Activated CD8-positive, alpha-beta T cell treated with anti-CD3 and anti-CD28 coated beads, Interleukin-2, amount 10 ng/mL, durations not matched to agents 7 days and 5 days (primary cell): ENCODE measurements at regions not wholly inside any gene's neighbourhood (a gene's known extent, or its start where the extent isn't known, plus 50 kb on each side); places are given as distances from the start of the nearest gene placed in this dataset.

Source experiments
- ATAC-seq: fragments of 150-1000 bp; cut with Tn5 transposase; one replicate; pipeline ENCODE4 v1.10.0; 2021; ENCODE audit warnings: moderate library complexity
- CTCF ChIA-PET: fragments of 350-600 bp; sonication (Branson Sonifier 250); formaldehyde crosslinking; loops from one replicate; lab custom pipeline; 2021; ENCODE audit warnings: antibody characterized with exemption; lab: Charles Lee
- POLR2A ChIA-PET: fragments of 350-600 bp; sonication (Branson Sonifier 250); formaldehyde crosslinking; loops from one replicate; lab custom pipeline; 2021; ENCODE audit warnings: antibody characterized with exemption; lab: Charles Lee
- DNase-seq: peaks from one replicate; pipeline ENCODE4 v3.0.0-alpha.2; 2020
- H3K27ac Mint-ChIP-seq: one replicate; pipeline ENCODE4 v1.8.0; 2021; ENCODE audit warnings: mild to moderate bottlenecking, mixed read lengths
- H3K27me3 Mint-ChIP-seq: one replicate; pipeline ENCODE4 v1.8.0; 2021; ENCODE audit warnings: low read depth, mixed read lengths
- H3K36me3 Mint-ChIP-seq: one replicate; pipeline ENCODE4 v1.8.0; 2021; ENCODE audit warnings: low read depth, mixed read lengths
- H3K4me1 Mint-ChIP-seq: one replicate; pipeline ENCODE4 v1.8.0; 2021; ENCODE audit warnings: low read depth, mixed read lengths
- H3K4me3 Mint-ChIP-seq: one replicate; pipeline ENCODE4 v1.8.0; 2021; ENCODE audit warnings: mild to moderate bottlenecking, mixed read lengths
- H3K9me3 Mint-ChIP-seq: one replicate; pipeline ENCODE4 v1.8.0; 2022; ENCODE audit warnings: mixed read lengths; ENCODE audit not compliant: insufficient read depth

GRCh38 chr16:52629296-52629695 is 82.4 kb upstream of the TOX3 start:
- DNase-seq (no peak), ATAC-seq (no peak)
- no peaks in the 10 kb centered on the region for H3K9me3 Mint-ChIP-seq
- ChIA-PET CTCF (no interaction called here), POLR2A (no interaction called here)
- no peak overlapping the region for H3K27ac Mint-ChIP-seq
- H3K4me1 Mint-ChIP-seq = no peaks in the 10 kb centered on the region
- H3K36me3 Mint-ChIP-seq = no peaks in the 10 kb centered on the region
- H3K4me3 Mint-ChIP-seq = no peak overlapping the region
- H3K27me3 Mint-ChIP-seq = no peaks in the 10 kb centered on the region

- H3K4me1 Mint-ChIP-seq = no peaks in the 10 kb centered on the region
- no peak overlapping the region for H3K4me3 Mint-ChIP-seq
- DNase-seq (no peak), ATAC-seq (no peak)
- CTCF ChIA-PET = no interaction called here
- H3K27me3 Mint-ChIP-seq = no peaks in the 10 kb centered on the region
- no peak overlapping the region for H3K27ac Mint-ChIP-seq
- H3K36me3 Mint-ChIP-seq = no peaks in the 10 kb centered on the region
- POLR2A ChIA-PET = no interaction called here
- no peaks in the 10 kb centered on the region for H3K9me3 Mint-ChIP-seq
Measured at GRCh38 chr16:52624891-52625290, 77.9 kb upstream of the TOX3 start.

GRCh38 chr16:52621651-52622050 is 74.7 kb upstream of the TOX3 start:
- H3K4me1 Mint-ChIP-seq = no peaks in the 10 kb centered on the region
- no peaks in the 10 kb centered on the region for H3K36me3 Mint-ChIP-seq
- no peaks in the 10 kb centered on the region for H3K9me3 Mint-ChIP-seq
- H3K4me3 Mint-ChIP-seq = no peak overlapping the region
- ChIA-PET CTCF (no interaction called here), POLR2A (no interaction called here)
- H3K27ac Mint-ChIP-seq = no peak overlapping the region
- H3K27me3 Mint-ChIP-seq = no peaks in the 10 kb centered on the region
- ATAC-seq (no peak), DNase-seq (no peak)

GRCh38 chr16:52618753-52619497 is 72.0 kb upstream of the TOX3 start:
- H3K4me3 Mint-ChIP-seq = no peak overlapping the region
- no peak overlapping the region for H3K27ac Mint-ChIP-seq
- no peaks in the 10 kb centered on the region for H3K4me1 Mint-ChIP-seq
- no peaks in the 10 kb centered on the region for H3K36me3 Mint-ChIP-seq
- no peaks in the 10 kb centered on the region for H3K27me3 Mint-ChIP-seq
- POLR2A ChIA-PET = no interaction called here
- no peaks in the 10 kb centered on the region for H3K9me3 Mint-ChIP-seq
- CTCF ChIA-PET = no interaction called here
- no peak for ATAC-seq
- no peak for DNase-seq

DNA sequence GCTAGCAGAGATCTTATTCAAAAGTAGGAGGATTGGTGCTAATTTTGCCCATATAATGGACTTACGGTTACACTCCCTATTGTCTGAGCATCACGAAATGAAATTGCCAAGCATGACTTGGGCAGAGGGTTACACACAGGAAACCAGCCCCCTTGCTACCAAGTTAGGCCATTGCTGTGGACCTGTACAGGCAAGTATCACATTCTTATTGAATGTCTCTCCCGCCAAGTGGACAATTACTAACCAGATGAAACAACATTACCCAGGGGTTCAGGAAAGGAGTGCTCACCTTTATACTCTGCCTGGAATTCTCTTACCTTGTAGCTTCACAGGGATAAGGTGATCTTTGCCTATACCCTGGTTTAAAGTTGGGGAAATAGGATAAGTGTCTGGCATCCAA is 70.6 kb upstream of the TOX3 start:
- no peaks in the 10 kb centered on the region for H3K4me1 Mint-ChIP-seq
- no peak for ATAC-seq
- POLR2A ChIA-PET = no interaction called here
- DNase-seq = no peak
- H3K27me3 Mint-ChIP-seq = no peaks in the 10 kb centered on the region
- H3K36me3 Mint-ChIP-seq = no peaks in the 10 kb centered on the region
- H3K9me3 Mint-ChIP-seq = no peaks in the 10 kb centered on the region
- no peak overlapping the region for H3K4me3 Mint-ChIP-seq
- H3K27ac Mint-ChIP-seq = no peak overlapping the region
- CTCF ChIA-PET = no interaction called here

- H3K9me3 Mint-ChIP-seq = no peaks in the 10 kb centered on the region
- DNase-seq = no peak
- ATAC-seq = no peak
- ChIA-PET POLR2A (no interaction called here), CTCF (no interaction called here)
- no peaks in the 10 kb centered on the region for H3K36me3 Mint-ChIP-seq
- no peaks in the 10 kb centered on the region for H3K27me3 Mint-ChIP-seq
- H3K27ac Mint-ChIP-seq = no peak overlapping the region
- no peaks in the 10 kb centered on the region for H3K4me1 Mint-ChIP-seq
- no peak overlapping the region for H3K4me3 Mint-ChIP-seq
Measured at GRCh38 chr16:52613508-52613907, 66.6 kb upstream of the TOX3 start.

- no peaks in the 10 kb centered on the region for H3K9me3 Mint-ChIP-seq
- H3K36me3 Mint-ChIP-seq = no peaks in the 10 kb centered on the region
- POLR2A ChIA-PET = no interaction called here
- no peaks in the 10 kb centered on the region for H3K4me1 Mint-ChIP-seq
- no peak overlapping the region for H3K4me3 Mint-ChIP-seq
- ATAC-seq (no peak), DNase-seq (no peak)
- H3K27me3 Mint-ChIP-seq = no peaks in the 10 kb centered on the region
- H3K27ac Mint-ChIP-seq = no peak overlapping the region
- CTCF ChIA-PET = no interaction called here
Measured at GRCh38 chr16:52611817-52612673, 65.1 kb upstream of the TOX3 start.

- Mint-ChIP-seq H3K9me3 (no peaks in the 10 kb centered on the region), H3K4me1 (no peaks in the 10 kb centered on the region), H3K36me3 (no peaks in the 10 kb centered on the region), H3K27me3 (no peaks in the 10 kb centered on the region), H3K4me3 (no peak overlapping the region), H3K27ac (no peak overlapping the region)
- ChIA-PET CTCF (no interaction called here), POLR2A (no interaction called here)
- no peak for DNase-seq
- ATAC-seq = no peak
Measured at GRCh38 chr16:52603015-52603414, 56.1 kb upstream of the TOX3 start.

DNA sequence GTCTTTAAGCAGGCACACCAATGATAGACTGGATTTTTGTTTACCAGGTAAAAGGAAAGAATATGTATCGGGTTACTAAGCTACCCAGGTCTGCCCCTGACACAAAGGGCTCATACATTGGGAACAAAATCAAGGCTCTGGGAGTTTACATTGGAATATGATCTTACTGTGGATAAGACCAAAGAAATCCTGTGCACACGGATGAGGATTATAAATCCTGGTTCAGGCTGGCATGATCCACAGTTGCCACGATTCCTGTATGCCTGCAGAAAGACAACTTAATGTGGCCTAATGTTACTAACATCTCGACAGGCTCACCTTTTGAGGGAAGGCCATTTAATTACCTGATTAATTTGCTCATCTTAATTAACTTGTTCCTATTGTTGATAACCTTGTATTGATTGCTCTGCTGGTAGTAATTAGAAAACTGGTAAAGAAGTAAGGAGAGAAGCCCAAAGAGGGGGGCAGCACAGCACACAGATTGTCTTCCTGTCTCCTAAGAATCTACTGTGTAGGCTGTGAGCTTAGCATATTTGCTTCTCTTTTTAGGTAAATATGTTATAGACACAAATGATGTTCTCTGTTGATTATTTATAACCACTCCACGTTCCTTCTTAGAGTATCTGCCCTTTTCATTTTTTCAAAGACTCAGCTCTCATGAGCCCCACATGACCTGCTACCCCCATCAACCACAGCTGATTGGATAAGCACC is 51.0 kb upstream of the TOX3 start:
- ChIA-PET POLR2A (no interaction called here), CTCF (no interaction called here)
- Mint-ChIP-seq H3K4me1 (no peaks in the 10 kb centered on the region), H3K4me3 (no peak overlapping the region), H3K27ac (no peak overlapping the region), H3K9me3 (no peaks in the 10 kb centered on the region), H3K27me3 (no peaks in the 10 kb centered on the region), H3K36me3 (no peaks in the 10 kb centered on the region)
- no peak for DNase-seq
- no peak for ATAC-seq

- H3K36me3 Mint-ChIP-seq = no peaks in the 10 kb centered on the region
- H3K4me3 Mint-ChIP-seq = no peak overlapping the region
- H3K27me3 Mint-ChIP-seq = no peaks in the 10 kb centered on the region
- no peaks in the 10 kb centered on the region for H3K9me3 Mint-ChIP-seq
- CTCF ChIA-PET = no interaction called here
- ATAC-seq = no peak
- DNase-seq = no peak
- no peaks in the 10 kb centered on the region for H3K4me1 Mint-ChIP-seq
- H3K27ac Mint-ChIP-seq = no peak overlapping the region
- POLR2A ChIA-PET = no interaction called here
Measured at GRCh38 chr16:52597073-52597771, 50.3 kb upstream of the TOX3 start.
